ENCODE measurements at regions not wholly inside any gene's neighbourhood (a gene's known extent, or its start where the extent isn't known, plus 50 kb on each side); places are given as distances from the start of the nearest gene placed in this dataset.
"Not testable (repeated sequence)": the region's sequence is repeated elsewhere in the genome, so short reads cannot be mapped to it uniquely, and the experiment has no call there.

- H3F3A ChIP-seq (replicated peaks; ENCODE audit: low read depth); H3K9me2 ChIP-seq (ENCODE audit: insufficient read depth); H4K20me1 ChIP-seq (replicated peaks; ENCODE audit: insufficient read depth); H3K36me3 ChIP-seq (ENCODE audit: insufficient read depth); DNase-seq (ENCODE audit: low spot score); H3K27ac ChIP-seq (ENCODE audit: low read depth); H3K4me1 ChIP-seq (ENCODE audit: insufficient read depth); H3K4me3 Mint-ChIP-seq; H3K27ac Mint-ChIP-seq; H2AFZ ChIP-seq; H3K4me3 ChIP-seq; H3K36me3 Mint-ChIP-seq (ENCODE audit: low read depth); H3K4me1 Mint-ChIP-seq; ATAC-seq; H3K4me2 ChIP-seq; H3K27me3 ChIP-seq (ENCODE audit: insufficient read depth); H3K79me2 ChIP-seq (replicated peaks; ENCODE audit: insufficient read depth): not testable (repeated sequence)
- H3K9me3 Mint-ChIP-seq = peaks cover 15% of the 10 kb centered on the region
- H3K27me3 Mint-ChIP-seq (ENCODE audit: insufficient read depth, low read depth, poor library complexity) = peaks cover 14% of the 10 kb centered on the region
These were observed 65.6 kb upstream of the CHRNB4 start for GRCh38 chr15:78706481-78707235.

GRCh38 chr15:78703334-78704056, 62.5 kb upstream of the CHRNB4 start:
- H3K27me3 ChIP-seq (ENCODE audit: insufficient read depth); H3K4me1 Mint-ChIP-seq; H3K36me3 Mint-ChIP-seq (ENCODE audit: low read depth): not testable (repeated sequence)

GRCh38 chr15:78702609-78703333, 61.8 kb upstream of the CHRNB4 start:
- Histone ChIP-seq H3K27me3 (ENCODE audit: insufficient read depth) (no peaks in the 10 kb centered on the region), H3K4me3 (no peak overlapping the region), H3K79me2 (replicated peaks; ENCODE audit: insufficient read depth) (no peaks in the 10 kb centered on the region), H3K9me2 (ENCODE audit: insufficient read depth) (no peaks in the 10 kb centered on the region), H3K27ac (ENCODE audit: low read depth) (no peak overlapping the region), H3K36me3 (ENCODE audit: insufficient read depth) (no peaks in the 10 kb centered on the region), H3F3A (replicated peaks; ENCODE audit: low read depth) (no peaks in the 10 kb centered on the region), H3K4me2 (no peak overlapping the region), H2AFZ (no peak overlapping the region), H4K20me1 (replicated peaks; ENCODE audit: insufficient read depth) (no peaks in the 10 kb centered on the region), H3K4me1 (ENCODE audit: insufficient read depth) (no peaks in the 10 kb centered on the region)
- ATAC-seq = no peak
- Mint-ChIP-seq H3K9me3 (peaks cover 15% of the 10 kb centered on the region), H3K27me3 (ENCODE audit: insufficient read depth, low read depth, poor library complexity) (peaks cover 6% of the 10 kb centered on the region), H3K36me3 (ENCODE audit: low read depth) (peaks cover 10% of the 10 kb centered on the region), H3K4me3 (no peak overlapping the region), H3K27ac (no peak overlapping the region), H3K4me1 (no peaks in the 10 kb centered on the region)
- no peak for DNase-seq (ENCODE audit: low spot score)
- TF ChIP-seq REST (IDR thresholded peaks at IDR 0.05; ENCODE audit: unreplicated experiment) = no peak
- no peak for TF ChIP-seq STAT1 (IDR thresholded peaks at IDR 0.05; ENCODE audit: unreplicated experiment)
- no peak for TF ChIP-seq ZNF114 (CRISPR knock-in tag; IDR thresholded peaks at IDR 0.05)
- TF ChIP-seq NANOG (IDR thresholded peaks at IDR 0.05; ENCODE audit: borderline replicate concordance) = no peak
- no peak for TF ChIP-seq EZH2phosphoT487 (IDR thresholded peaks at IDR 0.05; ENCODE audit: unreplicated experiment)
- TF ChIP-seq EZH2 (IDR thresholded peaks at IDR 0.05; ENCODE audit: low read depth, unreplicated experiment) = no peak
- no peak for TF ChIP-seq CTCF (conservative IDR thresholded peaks at IDR 0.05; ENCODE audit: low read depth in 2 of 2)

More at GRCh38 chr15:78703334-78704056, 62.5 kb upstream of the CHRNB4 start:
- not testable (repeated sequence) for H3F3A ChIP-seq (replicated peaks; ENCODE audit: low read depth); ATAC-seq; H3K79me2 ChIP-seq (replicated peaks; ENCODE audit: insufficient read depth); H4K20me1 ChIP-seq (replicated peaks; ENCODE audit: insufficient read depth); H3K36me3 ChIP-seq (ENCODE audit: insufficient read depth); DNase-seq (ENCODE audit: low spot score); H3K27me3 Mint-ChIP-seq (ENCODE audit: insufficient read depth, low read depth, poor library complexity); H3K4me1 ChIP-seq (ENCODE audit: insufficient read depth); H3K4me2 ChIP-seq; H3K4me3 ChIP-seq; H2AFZ ChIP-seq; H3K4me3 Mint-ChIP-seq; H3K27ac Mint-ChIP-seq; H3K27ac ChIP-seq (ENCODE audit: low read depth); H3K9me2 ChIP-seq (ENCODE audit: insufficient read depth)
- peaks cover 15% of the 10 kb centered on the region for H3K9me3 Mint-ChIP-seq

Measured in GM23338 (cell line).